RWPE2 (cell line): ENCODE measurements at regions not wholly inside any gene's neighbourhood (a gene's known extent, or its start where the extent isn't known, plus 50 kb on each side); places are given as distances from the start of the nearest gene placed in this dataset.
A peak's percentile ranks its signal among the peaks of the same experiment; 100 is the strongest.

ENCODE experiments used
- ATAC-seq: fragments of 200-7000 bp; cut with Tn5 transposase; 3 replicates; pipeline ENCODE4 v1.9.1; 2021; ENCODE audit warnings: low read depth
- DNase-seq: peaks from one replicate; pipeline ENCODE4 v3.0.0-alpha.2; 2020; ENCODE audit warnings: low spot score
- H3K27ac ChIP-seq: fragments of 450-650 bp; 2 replicates; pipeline ENCODE4 v1.5.1; 2017; ENCODE audit warnings: mild to moderate bottlenecking; ENCODE audit not compliant: poor library complexity, severe bottlenecking
- H3K27me3 ChIP-seq: fragments of 250-450 bp; sonication (Bioruptor Pico); 2 replicates; pipeline ENCODE4 v1.5.1; 2021; ENCODE audit warnings: mild to moderate bottlenecking, moderate library complexity; ENCODE audit not compliant: insufficient read depth, poor library complexity, severe bottlenecking
- H3K36me3 ChIP-seq: fragments of 250-450 bp; sonication (Bioruptor Pico); 2 replicates; pipeline ENCODE4 v1.5.1; 2020; ENCODE audit warnings: low read depth, mild to moderate bottlenecking, moderate library complexity
- H3K4me1 ChIP-seq: fragments of 250-450 bp; sonication (Bioruptor Pico); 2 replicates; pipeline ENCODE4 v1.5.1; 2021; ENCODE audit warnings: mild to moderate bottlenecking, moderate library complexity; ENCODE audit not compliant: insufficient read depth, poor library complexity, severe bottlenecking
- H3K4me3 ChIP-seq: fragments of 250-450 bp; sonication (Bioruptor Pico); 2 replicates; pipeline ENCODE4 v1.5.1; 2021; ENCODE audit warnings: mild to moderate bottlenecking, moderate library complexity; ENCODE audit not compliant: severe bottlenecking
- H3K9me3 ChIP-seq: fragments of 250-450 bp; sonication (Bioruptor Pico); 2 replicates; pipeline ENCODE4 v1.5.1; 2021; ENCODE audit warnings: mild to moderate bottlenecking, moderate library complexity; ENCODE audit not compliant: severe bottlenecking
- CTCF ChIP-seq: fragments of 450-650 bp; IDR thresholded peaks from one replicate; pipeline ENCODE4 v1.5.1; 2017; ENCODE audit warnings: mild to moderate bottlenecking, moderate library complexity; ENCODE audit not compliant: poor library complexity, severe bottlenecking

- DNase-seq (no peak), ATAC-seq (no peak)
- no peak overlapping the region for H3K27ac ChIP-seq
- TF ChIP-seq CTCF: no peak
- H3K27me3 ChIP-seq: no peaks in the 10 kb centered on the region
- H3K4me1 ChIP-seq: peaks cover 21% of the 10 kb centered on the region
- no peaks in the 10 kb centered on the region for H3K9me3 ChIP-seq
- H3K36me3 ChIP-seq: no peaks in the 10 kb centered on the region
- H3K4me3 ChIP-seq: no peak overlapping the region
Observed at GRCh38 chr4:174396599-174397110, 112.9 kb downstream of the CEP44 start.

- Histone ChIP-seq H3K36me3 (no peaks in the 10 kb centered on the region), H3K4me1 (peaks cover 21% of the 10 kb centered on the region), H3K4me3 (no peak overlapping the region), H3K27me3 (no peaks in the 10 kb centered on the region), H3K27ac (peak overlapping the region; percentile 63), H3K9me3 (no peaks in the 10 kb centered on the region)
- DNase-seq: no peak
- no peak for TF ChIP-seq CTCF
- ATAC-seq: peak; percentile 76
Observed at GRCh38 chr4:174394915-174395314, 111.2 kb downstream of the CEP44 start.

GRCh38 chr4:174389439-174389838 lies 105.7 kb downstream of the CEP44 start:
- no peak for TF ChIP-seq CTCF
- peaks cover 2% of the 10 kb centered on the region for H3K4me1 ChIP-seq
- no peak for DNase-seq
- no peaks in the 10 kb centered on the region for H3K36me3 ChIP-seq
- no peak overlapping the region for H3K4me3 ChIP-seq
- H3K27me3 ChIP-seq: no peaks in the 10 kb centered on the region
- peak; percentile 63; the same call in 2 of the 3 replicates for ATAC-seq
- no peaks in the 10 kb centered on the region for H3K9me3 ChIP-seq
- H3K27ac ChIP-seq: no peak overlapping the region

- H3K4me1 ChIP-seq: no peaks in the 10 kb centered on the region
- no peak overlapping the region for H3K4me3 ChIP-seq
- DNase-seq (no peak), ATAC-seq (no peak)
- no peak for TF ChIP-seq CTCF
- no peak overlapping the region for H3K27ac ChIP-seq
- H3K27me3 ChIP-seq: no peaks in the 10 kb centered on the region
- H3K36me3 ChIP-seq: no peaks in the 10 kb centered on the region
- no peaks in the 10 kb centered on the region for H3K9me3 ChIP-seq
Observed at GRCh38 chr4:174388461-174389145, 104.9 kb downstream of the CEP44 start.

GRCh38 chr4:174387721-174388120 lies 104.0 kb downstream of the CEP44 start:
- ATAC-seq (no peak), DNase-seq (no peak)
- H3K4me1 ChIP-seq: no peaks in the 10 kb centered on the region
- no peak for TF ChIP-seq CTCF
- H3K27ac ChIP-seq: no peak overlapping the region
- no peak overlapping the region for H3K4me3 ChIP-seq
- H3K9me3 ChIP-seq: no peaks in the 10 kb centered on the region
- no peaks in the 10 kb centered on the region for H3K36me3 ChIP-seq
- no peaks in the 10 kb centered on the region for H3K27me3 ChIP-seq
